Spleen (tissue), 11 donors: ENCODE measurements at regions not wholly inside any gene's neighbourhood (a gene's known extent, or its start where the extent isn't known, plus 50 kb on each side); places are given as distances from the start of the nearest gene placed in this dataset.

Experiments
- DNase-seq: peaks from one replicate; pipeline ENCODE4 v3.0.0-alpha.2; 2020
- H3K27ac ChIP-seq, 8 donors: fragments of 200-600 bp; sonication (generic) in 7 of 8; 1 replicate in 4 of 8; 2 replicates in 4 of 8; pipeline versions ENCODE4 v1.5.0 to v1.8.0; 2016 to 2021; ENCODE audit warnings: inconsistent platforms in 4 of 8, mild to moderate bottlenecking in 4 of 8, moderate library complexity in 1 of 8
- H3K27me3 ChIP-seq, 7 donors: fragments of 200-600 bp; sonication (generic) in 6 of 7; replicated peaks in 1 of 7; 1 replicate in 4 of 7; 2 replicates in 3 of 7; pipeline versions ENCODE4 v1.5.0 to v1.8.0; 2016 to 2021; ENCODE audit warnings: inconsistent platforms in 3 of 7, mild to moderate bottlenecking in 1 of 7
- H3K36me3 ChIP-seq, 6 donors: fragments of 200-600 bp; sonication (generic) in 5 of 6; 1 replicate in 4 of 6; 2 replicates in 2 of 6; pipeline versions ENCODE4 v1.5.0 to v1.8.0; 2016 to 2021; ENCODE audit warnings: inconsistent platforms in 2 of 6
- H3K4me1 ChIP-seq, 6 donors: fragments of 200-600 bp; sonication (generic) in 5 of 6; 1 replicate in 3 of 6; 2 replicates in 3 of 6; pipeline versions ENCODE4 v1.5.0 to v1.8.0; 2016 to 2021; ENCODE audit warnings: inconsistent platforms in 3 of 6
- H3K4me3 ChIP-seq, 8 donors: fragments of 200-600 bp; sonication (generic) in 7 of 8; 1 replicate in 4 of 8; 2 replicates in 4 of 8; pipeline versions ENCODE4 v1.5.0 to v1.8.0; 2016 to 2021; ENCODE audit warnings: inconsistent platforms in 4 of 8, mild to moderate bottlenecking in 4 of 8, moderate library complexity in 2 of 8
- H3K9me3 ChIP-seq, 8 donors: fragments of 200-600 bp; sonication (generic) in 7 of 8; 1 replicate in 4 of 8; 2 replicates in 4 of 8; pipeline versions ENCODE4 v1.5.0 to v1.8.0; 2016 to 2021; ENCODE audit warnings: inconsistent platforms in 4 of 8
- CTCF ChIP-seq, 11 experiments: fragments of 200-600 bp in 7 of 11; fragments of 450-650 bp in 4 of 11; sonication (generic) in 4 of 11; IDR thresholded peaks in 8 of 11; conservative IDR thresholded peaks in 3 of 11; 1 replicate in 7 of 11; 2 replicates in 4 of 11; pipeline versions ENCODE4 v1.4.0 to v1.8.0; 2016 to 2021; ENCODE audit warnings: antibody characterized with exemption in 11 of 11, inconsistent platforms in 4 of 11, mild to moderate bottlenecking in 1 of 11
- POLR2A ChIP-seq, 3 donors: fragments of 450-650 bp; IDR thresholded peaks; one replicate each; pipeline ENCODE4 v1.5.1; 2017; ENCODE audit warnings: antibody characterized with exemption in 3 of 3, mild to moderate bottlenecking in 1 of 3
- POLR2AphosphoS5 ChIP-seq, 3 donors: sonication (generic); formaldehyde crosslinking; IDR thresholded peaks; one replicate each; pipeline ENCODE4 v1.5.1; 2017; ENCODE audit warnings: antibody characterized with exemption in 3 of 3
- WGBS, 5 donors: extraction: QIAGEN DNeasy Blood & Tissue Kit in 3 of 5; methylation state at CpG; one replicate each; pipeline versions ENCODE4 v1.1.5 to v1.1.7; 2013 to 2018; 5-methylcytosine and 5-hydroxymethylcytosine counted together
- intact Hi-C: fragments of 100-400 bp; cut with DNase I; formaldehyde crosslinking; loops from one replicate; pipeline ENCODE4 v1.15.0; 2023; ENCODE audit warnings: low total_unique reads
- donor health status: healthy with polysubstance abuse.
- donor health status: DM: no; HTN: no; CAD: no; lungs with moderate emphysema.
- donor health status: DM: no; HTN: no; CAD: no.
- donor health status: Bipolar disorder and iron deficiency.
- donor health status: healthy.
- donor health status: DM: no; HTN: no; CAD: no.
- donor health status: DM: yes; HTN: yes; CAD: no.

- TF ChIP-seq POLR2A (IDR thresholded peaks at IDR 0.05): no peak
- no peak for TF ChIP-seq POLR2AphosphoS5 (IDR thresholded peaks at IDR 0.05)
- TF ChIP-seq CTCF (IDR thresholded peaks at IDR 0.05 in 8 of 11, conservative IDR thresholded peaks at IDR 0.05 in 3 of 11): no peak
- peaks cover 0 to 13% (median 6%) of the 10 kb centered on the region in 6 donors for H3K4me1 ChIP-seq
- 84 to 94% (median 87%) methylated on average over 2 of the region's 2 CpGs for WGBS, 5 donors
- intact Hi-C loops: no loop called here
- H3K27me3 ChIP-seq: no peaks in the 10 kb centered on the region
- H3K36me3 ChIP-seq: no peaks in the 10 kb centered on the region
- H3K4me3 ChIP-seq: no peak overlapping the region
- H3K9me3 ChIP-seq: no peaks in the 10 kb centered on the region
- no peak overlapping the region for H3K27ac ChIP-seq
- DNase-seq: no peak
These were observed 448.7 kb upstream of the JARID2 start for GRCh38 chr6:14796974-14797762.

- Histone ChIP-seq H3K4me1 (peaks cover 0 to 13% (median 6%) of the 10 kb centered on the region in 6 donors), H3K27me3 (no peaks in the 10 kb centered on the region), H3K9me3 (no peaks in the 10 kb centered on the region), H3K36me3 (no peaks in the 10 kb centered on the region), H3K27ac (no peak overlapping the region), H3K4me3 (no peak overlapping the region)
- DNase-seq: no peak
- intact Hi-C loops: no loop called here
- TF ChIP-seq POLR2AphosphoS5 (IDR thresholded peaks at IDR 0.05) (no peak), CTCF (IDR thresholded peaks at IDR 0.05 in 8 of 11, conservative IDR thresholded peaks at IDR 0.05 in 3 of 11) (no peak), POLR2A (IDR thresholded peaks at IDR 0.05) (no peak)
These were observed 447.8 kb upstream of the JARID2 start for GRCh38 chr6:14797875-14798593.

GRCh38 chr6:14798594-14798982 is 447.3 kb upstream of the JARID2 start:
- TF ChIP-seq POLR2A (IDR thresholded peaks at IDR 0.05): no peak
- no peak for TF ChIP-seq POLR2AphosphoS5 (IDR thresholded peaks at IDR 0.05)
- no peak for TF ChIP-seq CTCF (IDR thresholded peaks at IDR 0.05 in 8 of 11, conservative IDR thresholded peaks at IDR 0.05 in 3 of 11)
- H3K9me3 ChIP-seq: no peaks in the 10 kb centered on the region
- DNase-seq: no peak
- peaks cover 0 to 13% (median 7%) of the 10 kb centered on the region in 6 donors for H3K4me1 ChIP-seq
- H3K36me3 ChIP-seq: no peaks in the 10 kb centered on the region
- H3K4me3 ChIP-seq: no peak overlapping the region
- peak overlapping the region in 1 of 8 donors; percentile 18 for H3K27ac ChIP-seq
- 87 to 98% (median 89%) methylated on average over 4 of the region's 4 CpGs for WGBS, 5 donors
- no peaks in the 10 kb centered on the region for H3K27me3 ChIP-seq
- intact Hi-C loops: no loop called here

- TF ChIP-seq CTCF (IDR thresholded peaks at IDR 0.05 in 8 of 11, conservative IDR thresholded peaks at IDR 0.05 in 3 of 11) (no peak), POLR2AphosphoS5 (IDR thresholded peaks at IDR 0.05) (no peak), POLR2A (IDR thresholded peaks at IDR 0.05) (no peak)
- WGBS, 5 donors: 87 to 97% (median 93%) methylated on average over 2 of the region's 2 CpGs
- H3K27me3 ChIP-seq: no peaks in the 10 kb centered on the region
- DNase-seq: no peak
- intact Hi-C loops: no loop called here
- no peak overlapping the region for H3K4me3 ChIP-seq
- H3K9me3 ChIP-seq: no peaks in the 10 kb centered on the region
- peak overlapping the region in 1 of 8 donors; percentile 18 for H3K27ac ChIP-seq
- no peaks in the 10 kb centered on the region for H3K36me3 ChIP-seq
- peaks cover 0 to 18% (median 7%) of the 10 kb centered on the region in 6 donors for H3K4me1 ChIP-seq
These were observed 446.8 kb upstream of the JARID2 start for GRCh38 chr6:14798996-14799588.
